ENCODE measurements at regions not wholly inside any gene's neighbourhood (a gene's known extent, or its start where the extent isn't known, plus 50 kb on each side); places are given as distances from the start of the nearest gene placed in this dataset.

GRCh38 chr2:2758793-2759367 is 427.8 kb upstream of the MYT1L start:
- no peak for TF ChIP-seq POLR2A (IDR thresholded peaks at IDR 0.05)
- TF ChIP-seq CTCF (IDR thresholded peaks at IDR 0.05 in 4 of 5, conservative IDR thresholded peaks at IDR 0.05 in 1 of 5): no peak

All from gastrocnemius medialis (tissue), 4 donors.